T-helper 17 cell (primary cell): ENCODE measurements at regions not wholly inside any gene's neighbourhood (a gene's known extent, or its start where the extent isn't known, plus 50 kb on each side); places are given as distances from the start of the nearest gene placed in this dataset.

Experiments
- ATAC-seq: fragments of 150-1000 bp; cut with Tn5 transposase; 2 replicates; pipeline ENCODE4 v1.10.0; 2021; ENCODE audit warnings: mild to moderate bottlenecking, moderate library complexity
- DNase-seq, 3 donors: peaks; one replicate each; pipeline versions ENCODE4 v3.0.0 to v3.0.0-alpha.2; 2020 to 2021
- H3K9me3 ChIP-seq: one replicate; pipeline ENCODE4 v1.7.0; 2013; ENCODE audit warnings: low read length, mild to moderate bottlenecking; ENCODE audit not compliant: control insufficient read depth, poor library complexity, severe bottlenecking
- H3K27ac Mint-ChIP-seq: one replicate; pipeline ENCODE4 v1.8.0; 2022; ENCODE audit warnings: mild to moderate bottlenecking, moderate library complexity, mixed read lengths
- H3K27me3 Mint-ChIP-seq: one replicate; pipeline ENCODE4 v1.8.0; 2022; ENCODE audit warnings: mixed read lengths
- H3K36me3 Mint-ChIP-seq: one replicate; pipeline ENCODE4 v1.8.0; 2022; ENCODE audit warnings: low read depth, mixed read lengths
- H3K4me1 Mint-ChIP-seq: one replicate; pipeline ENCODE4 v1.8.0; 2022; ENCODE audit warnings: mild to moderate bottlenecking, mixed read lengths
- H3K4me3 Mint-ChIP-seq: one replicate; pipeline ENCODE4 v1.8.0; 2022; ENCODE audit warnings: mild to moderate bottlenecking, moderate library complexity, mixed read lengths

GRCh38 chr2:120472031-120472430, 126.1 kb downstream of the INHBB start:
- peaks cover 3% of the 10 kb centered on the region for H3K4me1 Mint-ChIP-seq
- peaks cover 22% of the 10 kb centered on the region for H3K27me3 Mint-ChIP-seq
- ATAC-seq: no peak
- no peaks in the 10 kb centered on the region for H3K36me3 Mint-ChIP-seq
- no peaks in the 10 kb centered on the region for H3K9me3 ChIP-seq
- no peak overlapping the region for H3K4me3 Mint-ChIP-seq
- DNase-seq: no peak
- no peak overlapping the region for H3K27ac Mint-ChIP-seq

GRCh38 chr2:120472891-120473309, 127.0 kb downstream of the INHBB start:
- H3K9me3 ChIP-seq: no peaks in the 10 kb centered on the region
- Mint-ChIP-seq H3K4me1 (peaks cover 3% of the 10 kb centered on the region), H3K27ac (no peak overlapping the region), H3K36me3 (no peaks in the 10 kb centered on the region), H3K27me3 (peaks cover 22% of the 10 kb centered on the region), H3K4me3 (no peak overlapping the region)
- no peak for DNase-seq
- ATAC-seq: no peak

- no peaks in the 10 kb centered on the region for H3K9me3 ChIP-seq
- Mint-ChIP-seq H3K36me3 (no peaks in the 10 kb centered on the region), H3K27ac (no peak overlapping the region), H3K4me1 (peaks cover 3% of the 10 kb centered on the region), H3K27me3 (peaks cover 25% of the 10 kb centered on the region), H3K4me3 (no peak overlapping the region)
- ATAC-seq (no peak), DNase-seq (no peak)
These were observed 127.8 kb downstream of the INHBB start for GRCh38 chr2:120473522-120474271.

GRCh38 chr2:120474486-120474885, 128.6 kb downstream of the INHBB start:
- Mint-ChIP-seq H3K27ac (no peak overlapping the region), H3K27me3 (peaks cover 25% of the 10 kb centered on the region), H3K4me3 (no peak overlapping the region), H3K36me3 (no peaks in the 10 kb centered on the region), H3K4me1 (peaks cover 3% of the 10 kb centered on the region)
- no peaks in the 10 kb centered on the region for H3K9me3 ChIP-seq
- ATAC-seq: no peak
- DNase-seq: no peak

- Mint-ChIP-seq H3K36me3 (no peaks in the 10 kb centered on the region), H3K4me1 (peaks cover under 1% of the 10 kb centered on the region), H3K4me3 (no peak overlapping the region), H3K27ac (no peak overlapping the region), H3K27me3 (peaks cover 24% of the 10 kb centered on the region)
- DNase-seq: no peak
- no peaks in the 10 kb centered on the region for H3K9me3 ChIP-seq
- ATAC-seq: no peak
These were observed 130.2 kb downstream of the INHBB start for GRCh38 chr2:120476141-120476540.

GRCh38 chr2:120477198-120477597, 131.3 kb downstream of the INHBB start:
- DNase-seq (no peak), ATAC-seq (no peak)
- Mint-ChIP-seq H3K27me3 (peaks cover 22% of the 10 kb centered on the region), H3K27ac (no peak overlapping the region), H3K4me3 (no peak overlapping the region), H3K4me1 (no peaks in the 10 kb centered on the region), H3K36me3 (no peaks in the 10 kb centered on the region)
- H3K9me3 ChIP-seq: no peaks in the 10 kb centered on the region

GRCh38 chr2:120477831-120478481, 132.0 kb downstream of the INHBB start:
- ATAC-seq (no peak), DNase-seq (no peak)
- Mint-ChIP-seq H3K27me3 (peaks cover 27% of the 10 kb centered on the region), H3K27ac (no peak overlapping the region), H3K4me1 (no peaks in the 10 kb centered on the region), H3K36me3 (no peaks in the 10 kb centered on the region), H3K4me3 (no peak overlapping the region)
- H3K9me3 ChIP-seq: no peaks in the 10 kb centered on the region

- H3K9me3 ChIP-seq: no peaks in the 10 kb centered on the region
- Mint-ChIP-seq H3K4me1 (no peaks in the 10 kb centered on the region), H3K4me3 (no peak overlapping the region), H3K27me3 (peaks cover 30% of the 10 kb centered on the region), H3K27ac (no peak overlapping the region), H3K36me3 (no peaks in the 10 kb centered on the region)
- ATAC-seq: no peak
- no peak for DNase-seq
These were observed 134.5 kb downstream of the INHBB start for GRCh38 chr2:120480346-120480902.

GRCh38 chr2:120480903-120481445, 135.0 kb downstream of the INHBB start:
- Mint-ChIP-seq H3K27me3 (peaks cover 28% of the 10 kb centered on the region), H3K4me1 (no peaks in the 10 kb centered on the region), H3K27ac (no peak overlapping the region), H3K4me3 (no peak overlapping the region), H3K36me3 (no peaks in the 10 kb centered on the region)
- H3K9me3 ChIP-seq: no peaks in the 10 kb centered on the region
- ATAC-seq (no peak), DNase-seq (no peak)

- no peaks in the 10 kb centered on the region for H3K36me3 Mint-ChIP-seq
- DNase-seq: no peak
- H3K9me3 ChIP-seq: no peaks in the 10 kb centered on the region
- no peak overlapping the region for H3K27ac Mint-ChIP-seq
- H3K4me1 Mint-ChIP-seq: no peaks in the 10 kb centered on the region
- peaks cover 34% of the 10 kb centered on the region for H3K27me3 Mint-ChIP-seq
- no peak overlapping the region for H3K4me3 Mint-ChIP-seq
- no peak for ATAC-seq
These were observed 135.7 kb downstream of the INHBB start for GRCh38 chr2:120481446-120482194.

- H3K4me3 Mint-ChIP-seq: no peak overlapping the region
- ATAC-seq (no peak), DNase-seq (no peak)
- peaks cover 38% of the 10 kb centered on the region for H3K27me3 Mint-ChIP-seq
- no peaks in the 10 kb centered on the region for H3K36me3 Mint-ChIP-seq
- H3K4me1 Mint-ChIP-seq: no peaks in the 10 kb centered on the region
- no peaks in the 10 kb centered on the region for H3K9me3 ChIP-seq
- H3K27ac Mint-ChIP-seq: no peak overlapping the region
These were observed 136.4 kb downstream of the INHBB start for GRCh38 chr2:120482334-120482733.

- H3K9me3 ChIP-seq: no peaks in the 10 kb centered on the region
- no peak overlapping the region for H3K27ac Mint-ChIP-seq
- H3K4me1 Mint-ChIP-seq: no peaks in the 10 kb centered on the region
- no peak for ATAC-seq
- no peaks in the 10 kb centered on the region for H3K36me3 Mint-ChIP-seq
- no peak overlapping the region for H3K4me3 Mint-ChIP-seq
- peaks cover 38% of the 10 kb centered on the region for H3K27me3 Mint-ChIP-seq
- DNase-seq: no peak
These were observed 137.4 kb downstream of the INHBB start for GRCh38 chr2:120483355-120483754.

GRCh38 chr2:120485096-120485495, 139.2 kb downstream of the INHBB start:
- Mint-ChIP-seq H3K4me3 (no peak overlapping the region), H3K27me3 (peaks cover 55% of the 10 kb centered on the region), H3K36me3 (no peaks in the 10 kb centered on the region), H3K4me1 (no peaks in the 10 kb centered on the region), H3K27ac (no peak overlapping the region)
- H3K9me3 ChIP-seq: no peaks in the 10 kb centered on the region
- ATAC-seq: no peak
- no peak for DNase-seq
